ENCODE measurements at regions not wholly inside any gene's neighbourhood (a gene's known extent, or its start where the extent isn't known, plus 50 kb on each side); places are given as distances from the start of the nearest gene placed in this dataset.
"Not testable (repeated sequence)": the region's sequence is repeated elsewhere in the genome, so short reads cannot be mapped to it uniquely, and the experiment has no call there.

DNA sequence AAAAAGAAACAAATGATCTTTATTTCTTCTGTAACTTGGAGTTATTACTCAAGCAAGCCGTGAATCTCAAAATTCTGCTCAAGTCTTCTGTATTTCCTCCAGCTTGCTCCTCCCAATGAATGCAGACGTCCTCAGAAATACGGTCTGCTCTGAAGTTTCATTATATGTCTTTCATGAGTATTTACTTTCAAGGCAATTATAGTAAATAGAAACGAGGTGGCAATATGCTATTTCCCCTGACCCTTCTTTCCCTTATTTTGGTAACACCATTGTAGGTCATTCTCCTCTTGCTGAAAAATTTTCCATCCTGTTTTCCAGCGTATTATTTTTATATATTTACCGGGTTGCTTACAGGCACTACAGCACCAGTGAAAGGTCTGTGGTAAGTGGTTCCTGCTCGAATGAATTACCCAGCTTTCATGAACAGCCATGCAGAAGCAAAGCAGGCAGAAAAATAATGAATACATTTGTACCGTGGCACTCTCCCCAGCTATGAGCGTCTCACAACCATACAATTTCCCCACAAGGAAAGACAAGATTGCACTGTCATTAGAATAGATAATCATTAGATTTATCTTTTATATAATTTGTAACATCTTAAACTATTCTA is 350.9 kb upstream of the PKN2 start:
- no peaks in the 10 kb centered on the region for H3K36me3 Mint-ChIP-seq (ENCODE audit: low read depth)
- TF ChIP-seq, protein P1, sequence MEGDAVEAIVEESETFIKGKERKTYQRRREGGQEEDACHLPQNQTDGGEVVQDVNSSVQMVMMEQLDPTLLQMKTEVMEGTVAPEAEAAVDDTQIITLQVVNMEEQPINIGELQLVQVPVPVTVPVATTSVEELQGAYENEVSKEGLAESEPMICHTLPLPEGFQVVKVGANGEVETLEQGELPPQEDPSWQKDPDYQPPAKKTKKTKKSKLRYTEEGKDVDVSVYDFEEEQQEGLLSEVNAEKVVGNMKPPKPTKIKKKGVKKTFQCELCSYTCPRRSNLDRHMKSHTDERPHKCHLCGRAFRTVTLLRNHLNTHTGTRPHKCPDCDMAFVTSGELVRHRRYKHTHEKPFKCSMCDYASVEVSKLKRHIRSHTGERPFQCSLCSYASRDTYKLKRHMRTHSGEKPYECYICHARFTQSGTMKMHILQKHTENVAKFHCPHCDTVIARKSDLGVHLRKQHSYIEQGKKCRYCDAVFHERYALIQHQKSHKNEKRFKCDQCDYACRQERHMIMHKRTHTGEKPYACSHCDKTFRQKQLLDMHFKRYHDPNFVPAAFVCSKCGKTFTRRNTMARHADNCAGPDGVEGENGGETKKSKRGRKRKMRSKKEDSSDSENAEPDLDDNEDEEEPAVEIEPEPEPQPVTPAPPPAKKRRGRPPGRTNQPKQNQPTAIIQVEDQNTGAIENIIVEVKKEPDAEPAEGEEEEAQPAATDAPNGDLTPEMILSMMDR (IDR thresholded peaks at IDR 0.05), result no peak
- H3K27ac Mint-ChIP-seq, result no peak overlapping the region
- no peaks in the 10 kb centered on the region; the same call in 1 of the 2 replicates for H3K4me1 Mint-ChIP-seq (ENCODE audit: low read depth)
- no peaks in the 10 kb centered on the region; the same call in 1 of the 2 replicates for H3K27me3 Mint-ChIP-seq (ENCODE audit: insufficient read depth)
- peaks cover 8% of the 10 kb centered on the region; the same call in 1 of the 2 replicates for H3K9me3 Mint-ChIP-seq
- DNase-seq, result no peak
- H3K4me3 Mint-ChIP-seq, result no peak overlapping the region

DNA sequence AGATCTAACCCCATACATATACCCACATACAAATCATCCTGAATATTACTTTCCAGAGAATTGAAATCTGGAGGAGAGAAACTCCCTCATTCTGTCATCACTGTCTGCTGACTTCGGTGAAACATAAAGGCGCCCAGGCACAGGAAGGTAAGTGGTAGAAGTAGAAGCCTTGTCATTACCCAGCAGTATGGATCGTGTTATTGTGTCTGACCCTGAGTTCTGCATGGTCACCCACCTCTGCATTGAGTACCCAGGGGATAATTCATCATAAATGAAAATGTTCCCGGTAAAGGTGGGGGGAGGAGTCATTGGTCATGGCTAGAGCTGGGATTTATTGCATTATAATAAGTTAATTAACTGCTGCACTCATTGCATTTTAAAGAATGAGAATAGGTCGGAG is 342.6 kb upstream of the PKN2 start:
- TF ChIP-seq, protein P1 (IDR thresholded peaks at IDR 0.05), result no peak
- peaks cover 12% of the 10 kb centered on the region for H3K9me3 Mint-ChIP-seq
- no peaks in the 10 kb centered on the region for H3K4me1 Mint-ChIP-seq (ENCODE audit: low read depth)
- H3K27me3 Mint-ChIP-seq (ENCODE audit: insufficient read depth), result no peaks in the 10 kb centered on the region; the same call in 1 of the 2 replicates
- H3K4me3 Mint-ChIP-seq, result no peak overlapping the region
- no peak overlapping the region for H3K27ac Mint-ChIP-seq
- no peak for DNase-seq
- H3K36me3 Mint-ChIP-seq (ENCODE audit: low read depth), result peaks cover 9% of the 10 kb centered on the region; the same call in 1 of the 2 replicates

DNA sequence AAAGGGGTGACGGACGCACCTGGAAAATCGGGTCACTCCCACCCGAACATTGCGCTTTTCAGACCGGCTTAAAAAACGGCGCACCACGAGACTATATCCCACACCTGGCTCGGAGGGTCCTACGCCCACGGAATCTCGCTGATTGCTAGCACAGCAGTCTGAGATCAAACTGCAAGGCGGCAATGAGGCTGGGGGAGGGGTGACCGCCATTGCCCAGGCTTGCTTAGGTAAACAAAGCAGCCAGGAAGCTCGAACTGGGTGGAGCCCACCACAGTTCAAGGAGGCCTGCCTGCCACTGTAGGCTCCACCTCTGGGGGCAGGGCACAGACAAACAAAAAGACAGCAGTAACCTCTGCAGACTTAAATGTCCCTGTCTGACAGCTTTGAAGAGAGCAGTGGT is 342.0 kb upstream of the PKN2 start:
- H3K27me3 Mint-ChIP-seq (ENCODE audit: insufficient read depth); H3K27ac Mint-ChIP-seq; H3K36me3 Mint-ChIP-seq (ENCODE audit: low read depth); DNase-seq; H3K4me3 Mint-ChIP-seq; H3K4me1 Mint-ChIP-seq (ENCODE audit: low read depth): not testable (repeated sequence)
- peaks cover 12% of the 10 kb centered on the region for H3K9me3 Mint-ChIP-seq

DNA sequence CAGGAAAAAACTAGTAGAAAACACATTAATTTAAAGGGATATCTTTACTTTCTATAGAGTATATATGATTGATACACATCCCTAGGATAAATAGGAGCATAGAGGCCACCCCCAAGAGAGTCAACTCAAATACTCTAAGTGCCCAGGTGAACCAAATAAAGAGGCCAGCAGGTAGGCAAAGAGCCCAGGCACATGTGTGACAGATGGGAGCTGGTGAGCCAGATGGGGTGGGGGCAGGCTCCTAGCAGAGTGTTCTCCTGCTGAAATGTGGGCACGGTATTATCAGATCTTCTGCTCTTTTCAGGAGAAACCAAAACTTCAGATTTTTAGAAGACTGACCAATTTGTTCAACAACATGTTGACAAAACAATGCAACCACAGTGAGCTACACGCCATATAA is 333.4 kb upstream of the PKN2 start:
- Mint-ChIP-seq H3K4me1 (ENCODE audit: low read depth) (no peaks in the 10 kb centered on the region), H3K9me3 (peaks cover 8% of the 10 kb centered on the region; the same call in 1 of the 2 replicates), H3K36me3 (ENCODE audit: low read depth) (no peaks in the 10 kb centered on the region), H3K27me3 (ENCODE audit: insufficient read depth) (no peaks in the 10 kb centered on the region), H3K4me3 (no peak overlapping the region), H3K27ac (no peak overlapping the region)
- TF ChIP-seq, protein P1 (IDR thresholded peaks at IDR 0.05), result no peak
- DNase-seq, result no peak

DNA sequence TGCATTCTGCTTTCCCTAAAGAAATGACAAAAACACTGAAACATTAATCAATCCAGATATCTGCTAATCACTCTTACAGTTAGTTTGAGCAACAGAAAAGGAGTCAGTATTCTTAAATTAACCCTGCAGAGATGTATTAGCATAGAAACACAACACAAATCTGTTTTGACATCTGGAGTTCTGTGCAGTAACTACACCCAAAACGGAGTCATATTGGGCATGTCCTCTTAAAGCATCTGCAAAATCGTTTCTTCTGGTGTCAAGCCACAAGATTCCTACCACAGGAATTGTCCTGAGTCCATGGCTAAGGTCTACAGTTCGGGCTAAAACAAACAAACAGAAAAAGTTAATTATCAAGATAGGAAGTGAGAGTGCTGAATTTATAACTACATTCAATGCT is 332.1 kb upstream of the PKN2 start:
- DNase-seq, result no peak

DNA sequence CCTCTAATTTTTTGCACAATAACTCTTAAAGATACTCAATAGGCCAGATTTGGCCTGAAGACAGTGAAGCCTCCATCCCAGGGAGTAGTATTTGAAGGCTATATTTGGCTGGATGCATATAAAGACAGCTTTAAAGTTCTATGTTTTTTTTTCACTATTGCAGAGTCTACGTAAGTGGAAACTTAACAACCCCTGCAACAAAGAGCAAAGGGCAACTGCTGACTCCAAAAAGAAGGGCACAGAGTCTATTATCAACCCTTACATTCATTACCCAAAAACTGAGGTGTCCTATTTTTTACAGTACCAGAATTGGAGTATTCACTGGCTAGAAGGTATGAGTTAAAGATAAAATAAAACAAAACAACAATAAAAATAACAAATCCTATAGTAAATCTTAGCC is 329.8 kb upstream of the PKN2 start:
- no peaks in the 10 kb centered on the region for H3K4me1 Mint-ChIP-seq (ENCODE audit: low read depth)
- DNase-seq, result no peak
- H3K27ac Mint-ChIP-seq, result no peak overlapping the region

More for the DNA sequence above, 332.1 kb upstream of the PKN2 start:
- Mint-ChIP-seq H3K9me3 (peaks cover 8% of the 10 kb centered on the region; the same call in 1 of the 2 replicates), H3K36me3 (ENCODE audit: low read depth) (no peaks in the 10 kb centered on the region), H3K4me3 (no peak overlapping the region), H3K27me3 (ENCODE audit: insufficient read depth) (no peaks in the 10 kb centered on the region), H3K4me1 (ENCODE audit: low read depth) (no peaks in the 10 kb centered on the region), H3K27ac (no peak overlapping the region)
- TF ChIP-seq, protein P1 (IDR thresholded peaks at IDR 0.05), result no peak

More for the DNA sequence above, 329.8 kb upstream of the PKN2 start:
- no peak overlapping the region for H3K4me3 Mint-ChIP-seq
- H3K9me3 Mint-ChIP-seq, result peaks cover 8% of the 10 kb centered on the region
- H3K36me3 Mint-ChIP-seq (ENCODE audit: low read depth), result no peaks in the 10 kb centered on the region
- H3K27me3 Mint-ChIP-seq (ENCODE audit: insufficient read depth), result no peaks in the 10 kb centered on the region
- TF ChIP-seq, protein P1 (IDR thresholded peaks at IDR 0.05), result no peak
